HT-29 (cell line): ENCODE measurements at regions not wholly inside any gene's neighbourhood (a gene's known extent, or its start where the extent isn't known, plus 50 kb on each side); places are given as distances from the start of the nearest gene placed in this dataset.

ENCODE experiments used
- DNase-seq: peaks from one replicate; pipeline ENCODE4 v3.0.0-alpha.2; 2015; ENCODE audit warnings: low spot score

- DNase-seq = peak; percentile 83
Measured at GRCh38 chr17:27241346-27241946, 52.5 kb upstream of the WSB1 start.

GRCh38 chr17:27242951-27243350 lies 51.0 kb upstream of the WSB1 start:
- DNase-seq = no peak

DNA sequence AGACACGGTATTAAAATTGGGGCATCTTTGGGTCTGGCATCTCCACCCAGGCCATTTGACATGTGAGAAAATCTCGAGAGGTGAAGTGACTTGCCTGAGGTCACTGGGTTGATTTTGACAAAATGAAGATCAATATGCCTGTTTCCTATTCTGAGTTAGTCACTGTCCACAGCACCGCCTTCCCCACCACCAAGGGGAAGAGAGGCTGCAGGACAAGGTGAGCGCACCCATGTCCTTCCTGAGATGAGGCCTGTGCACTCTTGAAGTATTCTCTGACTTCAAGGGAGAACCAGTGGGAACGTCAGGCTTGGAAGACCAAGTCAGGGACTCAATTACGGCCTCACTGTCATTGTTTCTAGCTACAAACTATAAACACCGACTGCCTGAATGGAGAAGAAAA lies 49.9 kb upstream of the WSB1 start:
- DNase-seq = no peak
